HUES48 (cell line): ENCODE measurements at regions not wholly inside any gene's neighbourhood (a gene's known extent, or its start where the extent isn't known, plus 50 kb on each side); places are given as distances from the start of the nearest gene placed in this dataset.

ENCODE experiments used
- H3K27ac ChIP-seq: one replicate; pipeline ENCODE4 v1.7.0; 2013; ENCODE audit warnings: low read depth, low read length, inconsistent platforms
- H3K27me3 ChIP-seq: 2 replicates; pipeline ENCODE4 v1.6.1; 2013; ENCODE audit warnings: mild to moderate bottlenecking, low read length; ENCODE audit not compliant: control insufficient read depth, insufficient read depth
- H3K36me3 ChIP-seq: 2 replicates; pipeline ENCODE4 v1.6.1; 2013; ENCODE audit warnings: low read length; ENCODE audit not compliant: control insufficient read depth, insufficient read depth
- H3K4me1 ChIP-seq: 2 replicates; pipeline ENCODE4 v1.6.1; 2013; ENCODE audit warnings: mild to moderate bottlenecking, low read length; ENCODE audit not compliant: control insufficient read depth, insufficient read depth
- H3K4me3 ChIP-seq: 2 replicates; pipeline ENCODE4 v1.5.1; 2013; ENCODE audit warnings: mild to moderate bottlenecking, low read depth, low read length
- H3K9ac ChIP-seq: 2 replicates; pipeline ENCODE4 v1.6.1; 2013; ENCODE audit warnings: mild to moderate bottlenecking, low read depth, low read length, moderate library complexity
- H3K9me3 ChIP-seq: 2 replicates; pipeline ENCODE4 v1.6.1; 2013; ENCODE audit warnings: low read length; ENCODE audit not compliant: control insufficient read depth, insufficient read depth

DNA sequence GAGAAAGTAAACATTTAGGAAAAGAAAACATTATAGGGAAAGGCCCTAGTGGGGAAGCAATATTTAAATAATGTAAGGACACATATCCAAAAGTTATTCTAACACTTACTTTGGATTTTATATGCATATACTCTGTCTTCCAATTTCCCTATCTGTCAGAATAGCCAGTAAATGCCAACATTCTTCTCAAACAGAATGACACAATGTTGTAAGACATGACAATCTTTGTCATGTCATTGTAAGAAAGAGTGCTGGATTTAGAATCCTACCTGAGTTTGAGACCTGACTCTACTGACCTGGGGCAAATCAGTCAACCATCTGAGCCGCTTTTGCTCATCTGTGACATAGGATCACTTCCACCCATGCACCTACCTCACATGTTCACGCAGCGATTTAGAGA lies 198.3 kb downstream of the PHLDA1 start:
- no peak overlapping the region for H3K9ac ChIP-seq
- no peaks in the 10 kb centered on the region for H3K36me3 ChIP-seq
- no peak overlapping the region for H3K4me3 ChIP-seq
- H3K9me3 ChIP-seq = no peaks in the 10 kb centered on the region
- H3K27me3 ChIP-seq = no peaks in the 10 kb centered on the region
- H3K4me1 ChIP-seq = no peaks in the 10 kb centered on the region
- H3K27ac ChIP-seq = no peak overlapping the region

DNA sequence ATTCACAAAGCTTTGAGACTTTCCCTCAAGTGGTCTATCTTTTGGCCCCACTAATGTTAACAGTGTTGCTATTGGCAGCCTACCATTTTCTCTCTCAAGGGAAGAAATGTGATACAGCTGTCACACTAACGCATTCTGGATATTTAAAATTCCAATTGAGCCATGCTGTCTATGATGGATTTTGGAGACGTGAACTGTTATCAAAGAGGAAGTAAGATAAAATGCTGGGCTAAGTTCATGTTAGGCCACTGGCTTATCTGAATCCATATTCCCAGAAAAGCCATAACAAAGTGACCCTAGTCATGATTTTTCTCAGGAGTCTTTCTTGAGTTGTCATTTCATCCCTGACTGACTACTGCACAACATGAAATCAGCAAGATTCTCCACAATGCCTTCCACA lies 200.2 kb downstream of the PHLDA1 start:
- Histone ChIP-seq H3K4me3 (no peak overlapping the region), H3K9me3 (no peaks in the 10 kb centered on the region), H3K9ac (no peak overlapping the region), H3K4me1 (no peaks in the 10 kb centered on the region), H3K36me3 (no peaks in the 10 kb centered on the region), H3K27me3 (no peaks in the 10 kb centered on the region), H3K27ac (no peak overlapping the region)

DNA sequence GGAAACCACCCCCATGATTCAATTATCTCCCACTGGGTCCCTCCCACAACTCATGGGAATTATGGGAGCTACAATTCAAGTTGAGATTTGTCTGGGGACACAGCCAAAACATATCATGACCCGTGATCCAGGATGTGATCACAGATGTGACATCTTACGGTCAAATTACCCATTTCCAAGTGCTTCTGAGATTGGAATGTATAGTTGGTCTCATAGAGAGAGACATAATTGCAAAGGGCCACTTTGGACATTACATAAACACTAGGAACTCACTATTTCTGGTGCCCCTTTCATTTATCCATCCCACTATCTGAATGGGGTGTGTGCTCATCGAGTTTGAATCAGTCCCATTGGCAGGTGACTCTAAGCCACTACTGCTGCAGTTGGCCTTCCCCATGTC lies 204.5 kb downstream of the PHLDA1 start:
- H3K27ac ChIP-seq = no peak overlapping the region
- no peaks in the 10 kb centered on the region for H3K9me3 ChIP-seq
- no peak overlapping the region for H3K4me3 ChIP-seq
- no peak overlapping the region for H3K9ac ChIP-seq
- H3K27me3 ChIP-seq = no peaks in the 10 kb centered on the region
- no peaks in the 10 kb centered on the region for H3K36me3 ChIP-seq
- 0 out of 2 replicates have a peak, but pooled peaks cover 6% of the 10 kb centered on the region for H3K4me1 ChIP-seq

DNA sequence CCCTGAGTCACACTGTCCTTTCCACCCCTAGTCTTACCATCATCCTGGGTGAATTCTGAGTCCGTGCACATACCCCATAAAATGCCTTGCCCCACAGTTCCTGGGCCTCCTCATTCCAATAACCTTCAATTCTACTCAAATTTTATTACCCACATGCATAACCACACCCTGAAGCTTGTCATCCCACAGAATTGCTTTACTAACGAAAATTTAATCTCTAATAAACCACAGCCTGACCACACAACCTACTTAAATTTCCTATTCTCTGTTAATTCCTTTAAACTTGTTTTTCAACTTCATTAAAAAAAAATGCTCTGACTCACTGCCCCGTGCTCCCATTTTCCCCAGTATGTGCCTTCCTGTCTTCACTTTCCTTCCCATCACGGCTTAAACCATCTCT lies 205.9 kb downstream of the PHLDA1 start:
- Histone ChIP-seq H3K36me3 (no peaks in the 10 kb centered on the region), H3K9ac (no peak overlapping the region), H3K27ac (no peak overlapping the region)

DNA sequence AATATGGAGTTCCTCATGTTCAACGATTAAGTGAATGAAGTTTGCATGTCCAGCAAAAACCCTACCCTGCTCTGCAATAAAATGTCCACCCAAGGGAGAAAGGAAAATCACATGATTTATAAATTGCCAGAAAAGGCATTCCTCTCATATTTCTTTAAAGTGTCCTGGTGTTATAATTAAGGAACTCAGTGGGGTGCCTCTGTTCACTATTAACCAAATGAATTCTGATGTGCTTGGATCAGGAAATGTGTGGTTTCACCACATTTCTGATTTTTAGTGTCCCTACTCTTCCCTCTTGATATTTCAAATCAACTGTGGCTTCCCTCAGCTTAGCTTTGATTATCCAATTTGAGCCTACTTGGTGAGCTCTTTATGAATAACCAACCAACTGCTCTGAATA lies 208.1 kb downstream of the PHLDA1 start:
- no peaks in the 10 kb centered on the region for H3K36me3 ChIP-seq
- H3K4me1 ChIP-seq = peaks cover 29% of the 10 kb centered on the region
- no peaks in the 10 kb centered on the region for H3K27me3 ChIP-seq
- H3K9me3 ChIP-seq = no peaks in the 10 kb centered on the region
- H3K4me3 ChIP-seq = no peak overlapping the region
- H3K9ac ChIP-seq = no peak overlapping the region
- no peak overlapping the region for H3K27ac ChIP-seq

More for the DNA sequence above, 205.9 kb downstream of the PHLDA1 start:
- Histone ChIP-seq H3K27me3 (no peaks in the 10 kb centered on the region), H3K4me3 (no peak overlapping the region), H3K9me3 (no peaks in the 10 kb centered on the region), H3K4me1 (peaks cover 15% of the 10 kb centered on the region)

DNA sequence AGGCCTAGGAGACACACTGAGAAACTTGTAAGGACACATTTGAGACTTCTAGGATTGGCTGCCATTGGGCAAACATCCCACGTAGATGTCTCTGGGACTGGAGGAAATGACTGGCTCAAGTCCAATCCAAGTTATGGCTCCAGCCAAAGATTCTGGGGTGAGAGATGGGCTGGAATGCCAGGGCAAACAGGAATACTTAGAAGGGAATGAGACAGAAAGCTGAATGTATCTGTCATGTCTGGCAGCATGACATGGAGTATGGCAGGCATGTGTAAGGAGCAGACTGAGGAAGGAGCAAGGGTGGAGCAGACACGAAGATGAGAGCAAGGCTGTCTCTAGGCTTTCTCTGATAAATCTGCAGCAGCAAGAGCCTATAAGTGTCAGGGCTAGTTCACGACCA lies 209.2 kb downstream of the PHLDA1 start:
- no peaks in the 10 kb centered on the region for H3K36me3 ChIP-seq
- peaks cover 29% of the 10 kb centered on the region for H3K4me1 ChIP-seq
- H3K27me3 ChIP-seq = no peaks in the 10 kb centered on the region
- no peak overlapping the region for H3K9ac ChIP-seq
- no peak overlapping the region for H3K27ac ChIP-seq
- no peaks in the 10 kb centered on the region for H3K9me3 ChIP-seq
- no peak overlapping the region for H3K4me3 ChIP-seq

DNA sequence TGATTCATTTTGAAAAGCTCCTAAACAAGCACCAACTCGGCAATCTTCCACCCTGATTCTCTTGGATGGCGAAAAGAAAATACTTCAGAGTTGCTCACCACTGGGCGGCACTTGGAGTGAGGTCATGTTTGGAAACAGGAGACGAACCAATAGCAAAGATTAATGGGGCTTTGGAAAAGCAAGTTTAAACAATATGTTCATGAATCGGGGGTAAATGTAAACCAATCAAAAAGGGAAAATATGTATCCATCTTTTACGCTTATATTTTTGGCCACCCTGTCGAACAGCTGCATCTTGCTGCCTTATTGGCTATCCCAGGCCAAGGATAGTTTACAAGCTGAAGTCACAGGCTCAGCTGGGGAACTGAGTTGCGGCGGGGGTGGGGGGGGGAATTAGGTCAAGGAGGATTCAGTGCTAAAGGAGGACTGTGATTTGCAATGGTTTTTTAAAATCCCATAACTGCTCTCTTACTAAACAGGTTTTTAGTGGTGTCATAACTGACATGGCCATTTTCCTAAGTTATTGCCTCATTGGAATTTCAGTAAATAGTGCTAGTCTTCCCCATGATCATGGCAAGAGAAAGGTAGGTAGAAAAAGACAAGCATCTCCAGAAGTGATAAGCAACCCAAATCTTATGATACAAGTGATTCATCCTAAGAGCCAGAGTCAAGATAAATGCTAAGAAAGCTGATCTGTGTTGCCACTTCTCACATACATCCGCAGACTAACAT lies 210.6 kb downstream of the PHLDA1 start:
- Histone ChIP-seq H3K27ac (no peak overlapping the region), H3K4me1 (peaks cover 29% of the 10 kb centered on the region)

DNA sequence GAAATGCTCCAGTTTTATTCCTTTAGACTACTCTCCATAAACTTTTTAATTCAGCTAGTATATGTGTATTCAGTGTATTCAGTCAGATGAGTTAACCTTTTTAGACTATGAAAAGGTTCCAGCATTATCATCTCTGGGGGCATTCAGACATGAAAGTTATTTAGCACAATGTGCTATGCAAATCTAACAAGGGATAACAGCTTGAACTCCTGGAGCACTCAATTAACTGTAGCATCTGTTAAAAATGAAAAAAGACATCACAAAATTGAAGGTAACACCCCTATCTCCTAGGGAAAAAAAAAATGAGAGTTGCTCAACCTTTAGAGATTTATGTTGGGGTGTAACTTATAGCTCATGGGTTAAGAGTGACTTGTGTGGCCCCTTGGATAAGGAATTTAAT lies 211.5 kb downstream of the PHLDA1 start:
- Histone ChIP-seq H3K4me1 (peaks cover 36% of the 10 kb centered on the region), H3K9me3 (no peaks in the 10 kb centered on the region), H3K27ac (no peak overlapping the region), H3K4me3 (no peak overlapping the region), H3K9ac (no peak overlapping the region), H3K36me3 (no peaks in the 10 kb centered on the region), H3K27me3 (no peaks in the 10 kb centered on the region)

More for the DNA sequence above, 210.6 kb downstream of the PHLDA1 start:
- Histone ChIP-seq H3K9ac (no peak overlapping the region), H3K36me3 (no peaks in the 10 kb centered on the region), H3K9me3 (no peaks in the 10 kb centered on the region), H3K27me3 (no peaks in the 10 kb centered on the region), H3K4me3 (no peak overlapping the region)

DNA sequence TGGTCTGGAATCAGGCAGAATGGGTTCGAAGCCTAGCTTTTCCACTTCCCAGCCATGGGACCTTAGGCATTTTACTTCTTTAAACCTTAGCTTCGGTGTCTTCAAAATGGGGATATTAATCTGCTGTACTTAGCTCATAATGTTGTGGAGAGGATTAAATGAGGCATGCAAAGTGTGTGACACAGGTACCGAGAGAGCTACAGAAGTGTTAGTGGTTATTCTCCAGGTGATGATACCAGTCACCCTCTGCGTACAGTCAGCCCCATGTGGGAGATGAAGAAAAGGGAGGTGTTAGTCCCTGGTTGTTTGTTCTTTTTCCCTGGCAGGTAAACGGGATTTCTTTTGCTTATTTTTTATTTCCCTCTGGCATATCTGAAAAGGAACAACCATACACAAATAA lies 212.1 kb downstream of the PHLDA1 start:
- Histone ChIP-seq H3K9ac (no peak overlapping the region), H3K4me3 (no peak overlapping the region), H3K27me3 (no peaks in the 10 kb centered on the region), H3K27ac (no peak overlapping the region), H3K36me3 (no peaks in the 10 kb centered on the region), H3K4me1 (peaks cover 39% of the 10 kb centered on the region), H3K9me3 (no peaks in the 10 kb centered on the region)

DNA sequence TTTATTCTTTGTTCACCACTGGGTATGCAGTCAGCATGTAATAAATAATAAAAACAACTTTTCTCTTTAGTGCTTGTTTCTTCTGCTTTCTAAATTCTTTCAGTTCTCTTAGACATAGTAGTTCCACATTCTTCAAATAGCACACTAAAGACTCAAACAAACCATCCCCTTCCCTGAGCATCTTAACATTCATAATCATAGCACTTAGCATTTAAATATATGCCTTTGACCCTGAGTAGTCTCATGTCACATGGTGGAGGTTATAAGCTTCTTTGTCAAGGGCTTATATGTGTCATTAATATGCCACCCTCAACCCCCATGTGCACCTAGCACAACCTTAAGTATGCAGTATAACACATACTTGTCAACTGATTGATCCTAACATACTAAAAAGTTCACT lies 212.7 kb downstream of the PHLDA1 start:
- no peaks in the 10 kb centered on the region for H3K36me3 ChIP-seq
- H3K9me3 ChIP-seq = no peaks in the 10 kb centered on the region
- no peak overlapping the region for H3K27ac ChIP-seq
- H3K9ac ChIP-seq = no peak overlapping the region
- no peak overlapping the region for H3K4me3 ChIP-seq
- H3K27me3 ChIP-seq = no peaks in the 10 kb centered on the region
- H3K4me1 ChIP-seq = peaks cover 39% of the 10 kb centered on the region

DNA sequence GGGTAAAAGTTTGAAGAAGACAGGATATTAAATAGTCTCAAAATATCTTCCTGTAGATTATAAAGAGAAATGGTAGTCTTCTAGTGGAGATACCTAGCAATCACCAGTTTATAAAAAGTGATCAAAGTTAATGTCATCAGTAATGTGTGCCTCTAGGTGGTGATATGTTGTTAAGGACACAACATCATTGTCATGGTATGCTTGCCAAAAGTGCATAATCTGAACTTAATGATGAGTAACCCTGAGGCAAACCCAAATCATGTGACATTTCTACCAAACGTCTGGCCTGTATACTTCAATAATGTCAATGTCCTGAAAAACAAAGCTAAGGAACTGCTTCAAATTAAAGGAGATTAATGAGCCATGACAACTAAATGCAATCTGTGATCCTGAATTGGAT lies 214.7 kb downstream of the PHLDA1 start:
- Histone ChIP-seq H3K9me3 (no peaks in the 10 kb centered on the region), H3K27me3 (no peaks in the 10 kb centered on the region), H3K36me3 (no peaks in the 10 kb centered on the region), H3K4me1 (peaks cover 50% of the 10 kb centered on the region), H3K9ac (no peak overlapping the region), H3K27ac (no peak overlapping the region), H3K4me3 (no peak overlapping the region)
